GM12864 (cell line): ENCODE measurements at regions not wholly inside any gene's neighbourhood (a gene's known extent, or its start where the extent isn't known, plus 50 kb on each side); places are given as distances from the start of the nearest gene placed in this dataset.
"Not testable (repeated sequence)": the region's sequence is repeated elsewhere in the genome, so short reads cannot be mapped to it uniquely, and the experiment has no call there.

Source experiments
- DNase-seq: peaks from one replicate; pipeline ENCODE4 v3.0.0-alpha.2; 2011; ENCODE audit warnings: low read depth
- H3K4me3 ChIP-seq: 2 replicates; pipeline ENCODE4 v1.5.1; 2011; ENCODE audit warnings: mild to moderate bottlenecking, low read depth, low read length, control low read depth
- CTCF ChIP-seq: IDR thresholded peaks from 2 replicates; pipeline ENCODE4 v1.5.1; 2011; ENCODE audit warnings: low read depth, mild to moderate bottlenecking, moderate library complexity, low read length, control low read depth, inconsistent platforms; ENCODE audit errors: missing control alignments

- H3K4me3 ChIP-seq = no peak overlapping the region
- no peak for TF ChIP-seq CTCF
- no peak for DNase-seq
Observed at GRCh38 chr3:21962456-21962855, 211.4 kb upstream of the ZNF385D start.

- DNase-seq, H3K4me3 ChIP-seq: not testable (repeated sequence)
Observed at GRCh38 chr3:21966457-21966856, 215.4 kb upstream of the ZNF385D start.

GRCh38 chr3:21979706-21980105, 228.7 kb upstream of the ZNF385D start:
- no peak for DNase-seq
- H3K4me3 ChIP-seq = no peak overlapping the region
- no peak for TF ChIP-seq CTCF

- no peak overlapping the region for H3K4me3 ChIP-seq
- DNase-seq = no peak
- TF ChIP-seq CTCF = no peak
Observed at GRCh38 chr3:21989341-21990042, 238.5 kb upstream of the ZNF385D start.

GRCh38 chr3:21991061-21991460, 240.1 kb upstream of the ZNF385D start:
- H3K4me3 ChIP-seq = no peak overlapping the region
- no peak for TF ChIP-seq CTCF
- DNase-seq = no peak

GRCh38 chr3:21995079-21995607, 244.1 kb upstream of the ZNF385D start:
- no peak overlapping the region for H3K4me3 ChIP-seq
- no peak for TF ChIP-seq CTCF
- DNase-seq = no peak

- TF ChIP-seq CTCF = no peak
- DNase-seq = no peak
- H3K4me3 ChIP-seq = no peak overlapping the region
Observed at GRCh38 chr3:22007368-22007767, 256.4 kb upstream of the ZNF385D start.
